Fibroblast of pulmonary artery (primary cell): ENCODE measurements at regions not wholly inside any gene's neighbourhood (a gene's known extent, or its start where the extent isn't known, plus 50 kb on each side); places are given as distances from the start of the nearest gene placed in this dataset.

ENCODE experiments used
- DNase-seq: peaks from one replicate; pipeline ENCODE4 v3.0.0-alpha.2; 2010; ENCODE audit warnings: low read depth
- H3K4me3 ChIP-seq: replicated peaks from 2 replicates; pipeline ENCODE4 v1.5.1; 2011; ENCODE audit warnings: low read depth, mild to moderate bottlenecking, control low read depth, low read length, moderate library complexity
- TF ChIP-seq, protein P1 (sequence below): IDR thresholded peaks from 2 replicates; pipeline ENCODE4 v1.5.1; 2011; ENCODE audit warnings: mild to moderate bottlenecking, control low read depth, low read length, inconsistent platforms; ENCODE audit errors: missing control alignments

DNA sequence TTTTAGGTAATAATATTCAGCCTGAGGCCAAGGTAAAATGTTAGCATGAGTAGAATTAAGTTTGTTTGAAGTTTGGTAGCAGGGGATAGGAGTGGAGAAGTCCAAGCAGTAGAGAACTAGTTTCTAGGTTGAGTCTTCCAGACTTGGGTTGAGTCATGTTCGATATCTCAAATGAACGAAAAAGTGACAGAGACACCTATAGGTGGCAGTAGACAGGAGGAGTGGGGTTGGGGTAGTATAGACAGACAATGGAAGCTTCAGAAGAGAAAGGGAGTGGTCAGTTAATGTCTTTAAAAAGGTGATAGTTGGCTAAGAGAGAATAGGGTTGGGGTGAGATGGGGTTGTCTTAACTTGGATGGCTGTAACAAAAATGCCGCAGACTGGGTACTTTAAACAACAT lies 58.7 kb upstream of the EMCN start:
- no peak overlapping the region for H3K4me3 ChIP-seq
- DNase-seq, result no peak
- TF ChIP-seq, protein P1, sequence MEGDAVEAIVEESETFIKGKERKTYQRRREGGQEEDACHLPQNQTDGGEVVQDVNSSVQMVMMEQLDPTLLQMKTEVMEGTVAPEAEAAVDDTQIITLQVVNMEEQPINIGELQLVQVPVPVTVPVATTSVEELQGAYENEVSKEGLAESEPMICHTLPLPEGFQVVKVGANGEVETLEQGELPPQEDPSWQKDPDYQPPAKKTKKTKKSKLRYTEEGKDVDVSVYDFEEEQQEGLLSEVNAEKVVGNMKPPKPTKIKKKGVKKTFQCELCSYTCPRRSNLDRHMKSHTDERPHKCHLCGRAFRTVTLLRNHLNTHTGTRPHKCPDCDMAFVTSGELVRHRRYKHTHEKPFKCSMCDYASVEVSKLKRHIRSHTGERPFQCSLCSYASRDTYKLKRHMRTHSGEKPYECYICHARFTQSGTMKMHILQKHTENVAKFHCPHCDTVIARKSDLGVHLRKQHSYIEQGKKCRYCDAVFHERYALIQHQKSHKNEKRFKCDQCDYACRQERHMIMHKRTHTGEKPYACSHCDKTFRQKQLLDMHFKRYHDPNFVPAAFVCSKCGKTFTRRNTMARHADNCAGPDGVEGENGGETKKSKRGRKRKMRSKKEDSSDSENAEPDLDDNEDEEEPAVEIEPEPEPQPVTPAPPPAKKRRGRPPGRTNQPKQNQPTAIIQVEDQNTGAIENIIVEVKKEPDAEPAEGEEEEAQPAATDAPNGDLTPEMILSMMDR, result no peak

DNA sequence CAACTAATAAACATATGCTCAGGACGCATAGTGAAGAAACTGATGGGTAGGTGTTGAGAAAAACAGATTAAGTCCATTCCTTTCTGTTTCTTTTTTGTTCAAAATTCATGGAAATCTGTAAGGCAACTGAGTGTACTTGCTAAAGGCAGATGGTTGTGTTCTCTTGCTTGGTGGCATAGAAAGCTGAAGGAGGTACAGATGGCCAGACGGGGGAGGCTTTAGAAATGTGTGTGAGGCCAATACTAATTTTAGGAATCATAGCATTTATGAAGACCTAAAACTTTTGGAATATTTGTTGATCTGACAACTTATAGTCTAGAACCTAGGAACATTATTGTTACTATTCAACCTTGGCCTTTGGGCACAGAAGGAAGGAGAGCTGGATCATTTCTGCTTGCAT lies 56.8 kb upstream of the EMCN start:
- no peak for DNase-seq
- TF ChIP-seq, protein P1, result no peak
- H3K4me3 ChIP-seq, result no peak overlapping the region

DNA sequence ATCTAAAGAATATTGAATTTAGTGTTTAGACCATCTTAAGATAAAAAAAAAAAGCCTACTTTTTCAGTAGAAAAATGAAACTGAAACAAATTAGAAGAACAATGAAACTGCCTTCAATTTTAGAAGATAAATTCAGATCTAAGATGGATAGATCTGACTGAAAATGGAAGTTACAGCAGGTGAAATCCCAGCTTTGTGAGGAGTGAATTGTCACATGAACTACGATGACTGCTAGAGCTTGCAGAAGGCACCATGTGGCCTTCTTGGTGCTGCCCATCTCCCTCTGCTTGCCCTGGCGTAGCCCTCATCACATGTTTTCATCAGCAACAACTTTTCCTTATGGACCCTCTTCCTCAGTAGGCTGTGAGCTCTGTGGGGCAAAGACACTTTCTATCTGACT lies 51.4 kb upstream of the EMCN start:
- no peak overlapping the region for H3K4me3 ChIP-seq
- TF ChIP-seq, protein P1, result no peak
- DNase-seq, result no peak
